Stimulated activated CD8-positive, alpha-beta memory T cell treated with anti-CD3 and anti-CD28 coated beads, Interleukin-4, amount 100 ng/mL, for 48 hours (primary cell): ENCODE measurements at regions not wholly inside any gene's neighbourhood (a gene's known extent, or its start where the extent isn't known, plus 50 kb on each side); places are given as distances from the start of the nearest gene placed in this dataset.

Experiments used
- DNase-seq: peaks from one replicate; pipeline ENCODE4 v3.0.0-alpha.2; 2020

GRCh38 chr1:10848109-10848684, 51.8 kb upstream of the CASZ1 start:
- no peak for DNase-seq

- no peak for DNase-seq
Measured at GRCh38 chr1:10850026-10850425, 53.6 kb upstream of the CASZ1 start.

GRCh38 chr1:10851024-10852013, 54.9 kb upstream of the CASZ1 start:
- DNase-seq = no peak

- DNase-seq = no peak
Measured at GRCh38 chr1:10852018-10852417, 55.6 kb upstream of the CASZ1 start.

- no peak for DNase-seq
Measured at GRCh38 chr1:10852486-10852885, 56.0 kb upstream of the CASZ1 start.

- DNase-seq = no peak
Measured at GRCh38 chr1:10852998-10853520, 56.6 kb upstream of the CASZ1 start.

- DNase-seq = no peak
Measured at GRCh38 chr1:10853701-10854100, 57.3 kb upstream of the CASZ1 start.

- DNase-seq = no peak
Measured at GRCh38 chr1:10854856-10855459, 58.5 kb upstream of the CASZ1 start.

- no peak for DNase-seq
Measured at GRCh38 chr1:10856176-10856683, 59.8 kb upstream of the CASZ1 start.

- DNase-seq = no peak
Measured at GRCh38 chr1:10856863-10857598, 60.6 kb upstream of the CASZ1 start.

GRCh38 chr1:10857687-10858086, 61.2 kb upstream of the CASZ1 start:
- DNase-seq = no peak

- no peak for DNase-seq
Measured at GRCh38 chr1:10860218-10860617, 63.8 kb upstream of the CASZ1 start.

- no peak for DNase-seq
Measured at GRCh38 chr1:10860682-10861081, 64.2 kb upstream of the CASZ1 start.

GRCh38 chr1:10861822-10862221, 65.4 kb upstream of the CASZ1 start:
- no peak for DNase-seq

GRCh38 chr1:10862743-10863335, 66.4 kb upstream of the CASZ1 start:
- DNase-seq = no peak

GRCh38 chr1:10863886-10864285, 67.4 kb upstream of the CASZ1 start:
- DNase-seq = no peak

- DNase-seq = no peak
Measured at GRCh38 chr1:10864776-10865175, 68.3 kb upstream of the CASZ1 start.

- DNase-seq = no peak
Measured at GRCh38 chr1:10865518-10866320, 69.3 kb upstream of the CASZ1 start.

GRCh38 chr1:10866321-10867093, 70.1 kb upstream of the CASZ1 start:
- DNase-seq = peak; percentile 47

GRCh38 chr1:10867138-10867721, 70.8 kb upstream of the CASZ1 start:
- peak; percentile 78 for DNase-seq
